Natural killer cell treated with Interleukin-12 subunit alpha and Interleukin-12 subunit beta and Interleukin-15 and Interleukin-18, amount 100 ng/mL, for 72 hours (primary cell): ENCODE measurements at regions not wholly inside any gene's neighbourhood (a gene's known extent, or its start where the extent isn't known, plus 50 kb on each side); places are given as distances from the start of the nearest gene placed in this dataset.
"Not testable (repeated sequence)": the region's sequence is repeated elsewhere in the genome, so short reads cannot be mapped to it uniquely, and the experiment has no call there.

ENCODE experiments used
- ATAC-seq, 2 donors: fragments of 150-1000 bp; cut with Tn5 transposase in 1 of 2; sonication (Bioruptor Pico), chemical (Tn5 transposase) in 1 of 2; 2 replicates each; pipeline ENCODE4 v1.10.0; 2021
- DNase-seq: peaks from one replicate; pipeline ENCODE4 v3.0.0; 2022; ENCODE audit warnings: low spot score
- H3K27ac Mint-ChIP-seq, 2 donors: 1 replicate in 1 of 2; 2 replicates in 1 of 2; pipeline ENCODE4 v1.8.0; 2022; ENCODE audit warnings: mixed read lengths in 2 of 2, mild to moderate bottlenecking in 1 of 2, moderate library complexity in 1 of 2
- H3K27me3 Mint-ChIP-seq, 2 donors: 1 replicate in 1 of 2; 2 replicates in 1 of 2; pipeline ENCODE4 v1.8.0; 2022; ENCODE audit warnings: mixed read lengths in 2 of 2
- H3K36me3 Mint-ChIP-seq: one replicate; pipeline ENCODE4 v1.8.0; 2022; ENCODE audit warnings: mixed read lengths
- H3K4me1 Mint-ChIP-seq, 2 donors: 1 replicate in 1 of 2; 2 replicates in 1 of 2; pipeline ENCODE4 v1.8.0; 2022; ENCODE audit warnings: low read depth in 2 of 2, mixed read lengths in 2 of 2, mild to moderate bottlenecking in 1 of 2
- H3K4me3 Mint-ChIP-seq: one replicate; pipeline ENCODE4 v1.8.0; 2022; ENCODE audit warnings: mixed read lengths
- H3K9me3 Mint-ChIP-seq: 2 replicates; pipeline ENCODE4 v1.8.0; 2022; ENCODE audit warnings: mixed read lengths

GRCh38 chr3:193912621-193913178 lies 223.2 kb upstream of the HES1 start:
- no peak for ATAC-seq
- H3K9me3 Mint-ChIP-seq: no peaks in the 10 kb centered on the region
- H3K27me3 Mint-ChIP-seq: peaks cover 5% of the 10 kb centered on the region in 2 donors
- H3K4me3 Mint-ChIP-seq: no peak overlapping the region
- peaks cover 7 to 10% of the 10 kb centered on the region in 2 donors for H3K4me1 Mint-ChIP-seq
- DNase-seq: no peak
- no peak overlapping the region for H3K27ac Mint-ChIP-seq
- H3K36me3 Mint-ChIP-seq: no peaks in the 10 kb centered on the region

DNA sequence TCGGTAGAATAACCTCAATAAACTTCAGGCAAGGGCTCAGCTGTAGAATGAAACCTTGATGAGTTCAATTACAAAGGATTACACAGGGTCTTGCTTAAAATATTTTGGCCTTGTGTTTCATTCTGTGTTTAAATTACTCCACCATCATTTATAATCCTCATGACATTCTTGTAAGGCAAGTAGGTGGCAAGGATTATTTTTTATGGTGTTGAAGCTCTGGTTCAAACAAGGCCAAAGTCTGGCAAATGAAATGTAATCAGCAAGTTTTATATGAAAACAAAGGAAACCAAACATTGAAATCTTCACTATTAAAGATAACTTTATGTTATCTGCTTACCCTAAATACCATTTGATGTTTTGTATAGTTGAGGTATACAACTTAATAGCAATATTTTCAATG lies 221.3 kb upstream of the HES1 start:
- DNase-seq (no peak), ATAC-seq (no peak)
- peaks cover 7 to 12% of the 10 kb centered on the region in 2 donors for H3K27me3 Mint-ChIP-seq
- H3K9me3 Mint-ChIP-seq: no peaks in the 10 kb centered on the region
- H3K4me3 Mint-ChIP-seq: no peak overlapping the region
- no peak overlapping the region for H3K27ac Mint-ChIP-seq
- H3K4me1 Mint-ChIP-seq: peaks cover 7 to 10% of the 10 kb centered on the region in 2 donors
- no peaks in the 10 kb centered on the region for H3K36me3 Mint-ChIP-seq

DNA sequence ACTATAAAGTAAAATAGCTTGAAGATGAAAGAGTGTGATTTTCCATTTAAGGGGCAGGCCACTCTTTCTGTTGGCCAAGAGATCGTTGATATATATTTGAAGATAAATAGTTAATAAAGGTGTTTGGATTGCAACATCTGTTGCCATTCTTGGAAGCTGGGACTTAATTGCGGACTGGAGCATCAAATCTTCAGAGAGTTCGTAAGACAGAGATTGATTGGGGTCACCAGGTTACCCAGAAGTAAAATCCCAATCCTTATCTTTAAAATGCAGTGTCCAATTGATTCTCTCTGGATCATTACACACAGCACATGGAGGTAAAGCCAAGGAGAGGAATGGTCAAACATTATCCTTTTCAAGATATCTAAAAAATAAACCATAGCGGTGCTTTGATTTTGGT lies 220.8 kb upstream of the HES1 start:
- peaks cover 7 to 10% of the 10 kb centered on the region in 2 donors for H3K4me1 Mint-ChIP-seq
- no peaks in the 10 kb centered on the region for H3K36me3 Mint-ChIP-seq
- ATAC-seq (no peak), DNase-seq (no peak)
- no peaks in the 10 kb centered on the region for H3K9me3 Mint-ChIP-seq
- H3K27ac Mint-ChIP-seq: no peak overlapping the region
- peaks cover 7 to 12% of the 10 kb centered on the region in 2 donors for H3K27me3 Mint-ChIP-seq
- no peak overlapping the region for H3K4me3 Mint-ChIP-seq

GRCh38 chr3:193915613-193916012 lies 220.3 kb upstream of the HES1 start:
- Mint-ChIP-seq H3K27me3 (peaks cover 7 to 12% of the 10 kb centered on the region in 2 donors), H3K9me3 (no peaks in the 10 kb centered on the region)
- no peak for ATAC-seq

GRCh38 chr3:193917158-193917557 lies 218.8 kb upstream of the HES1 start:
- H3K27ac Mint-ChIP-seq: no peak overlapping the region
- no peaks in the 10 kb centered on the region for H3K9me3 Mint-ChIP-seq
- ATAC-seq (no peak), DNase-seq (no peak)
- no peaks in the 10 kb centered on the region for H3K36me3 Mint-ChIP-seq
- no peak overlapping the region for H3K4me3 Mint-ChIP-seq
- H3K4me1 Mint-ChIP-seq: peaks cover under 1 to 4% of the 10 kb centered on the region in 2 donors
- peaks cover 7 to 12% of the 10 kb centered on the region in 2 donors for H3K27me3 Mint-ChIP-seq

More at GRCh38 chr3:193915613-193916012, 220.3 kb upstream of the HES1 start:
- peaks cover 7 to 10% of the 10 kb centered on the region in 2 donors for H3K4me1 Mint-ChIP-seq
- H3K36me3 Mint-ChIP-seq: no peaks in the 10 kb centered on the region
- DNase-seq: no peak
- H3K27ac Mint-ChIP-seq: no peak overlapping the region
- H3K4me3 Mint-ChIP-seq: no peak overlapping the region

GRCh38 chr3:193921465-193921864 lies 214.5 kb upstream of the HES1 start:
- Mint-ChIP-seq H3K4me3 (no peak overlapping the region), H3K4me1 (no peaks in the 10 kb centered on the region), H3K9me3 (peaks cover 2% of the 10 kb centered on the region), H3K27me3 (peaks cover 9 to 12% of the 10 kb centered on the region in 2 donors), H3K27ac (no peak overlapping the region), H3K36me3 (no peaks in the 10 kb centered on the region)
- DNase-seq (no peak), ATAC-seq (no peak)

DNA sequence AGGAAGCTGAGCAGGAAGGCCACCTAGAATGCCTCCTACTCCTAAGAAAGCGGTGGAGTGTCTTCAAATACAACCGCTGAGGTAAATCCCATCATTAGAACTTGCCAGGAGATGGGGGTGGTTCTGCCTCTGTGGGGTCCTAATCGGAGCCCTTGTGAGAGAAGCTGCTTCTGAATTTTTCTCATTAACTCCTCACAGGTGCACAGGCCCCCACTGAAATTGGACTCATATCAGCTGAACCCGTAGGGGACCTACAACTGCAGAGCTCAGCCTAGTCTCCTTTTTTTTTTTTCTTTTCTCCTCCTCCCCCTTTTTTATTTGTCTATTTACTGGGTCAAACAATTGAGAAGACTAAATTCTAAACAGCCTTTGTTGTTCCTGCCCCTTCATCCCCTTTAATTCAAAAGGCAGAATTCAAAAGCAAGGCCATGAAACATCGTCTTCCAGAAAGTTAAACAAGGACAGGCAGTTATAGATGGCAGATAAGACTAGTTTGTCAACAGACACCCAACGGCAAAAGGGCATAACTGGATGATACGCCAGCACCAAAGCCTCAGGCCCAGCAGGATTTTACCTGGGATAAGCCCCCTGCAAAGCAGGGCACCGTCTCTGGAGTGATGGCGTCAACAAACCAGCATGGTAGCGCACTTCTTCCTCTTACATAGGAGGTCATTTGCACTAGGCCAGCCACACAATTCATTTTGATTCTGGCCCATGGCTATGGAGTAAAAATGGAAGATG lies 213.7 kb upstream of the HES1 start:
- ATAC-seq: no peak
- no peak overlapping the region for H3K4me3 Mint-ChIP-seq
- no peak overlapping the region for H3K27ac Mint-ChIP-seq
- peaks cover 5 to 7% of the 10 kb centered on the region in 2 donors for H3K27me3 Mint-ChIP-seq
- no peak for DNase-seq
- no peaks in the 10 kb centered on the region for H3K4me1 Mint-ChIP-seq
- H3K36me3 Mint-ChIP-seq: no peaks in the 10 kb centered on the region
- peaks cover 2% of the 10 kb centered on the region for H3K9me3 Mint-ChIP-seq

GRCh38 chr3:193923958-193924357 lies 212.0 kb upstream of the HES1 start:
- DNase-seq, H3K27ac Mint-ChIP-seq, H3K4me1 Mint-ChIP-seq, ATAC-seq, H3K4me3 Mint-ChIP-seq, H3K36me3 Mint-ChIP-seq, H3K9me3 Mint-ChIP-seq: not testable (repeated sequence)
- H3K27me3 Mint-ChIP-seq: peaks cover 5 to 10% of the 10 kb centered on the region in 2 donors

GRCh38 chr3:193926071-193926470 lies 209.9 kb upstream of the HES1 start:
- not testable (repeated sequence) for H3K9me3 Mint-ChIP-seq, H3K27ac Mint-ChIP-seq, ATAC-seq, DNase-seq, H3K36me3 Mint-ChIP-seq, H3K4me3 Mint-ChIP-seq, H3K4me1 Mint-ChIP-seq
- peaks cover 10 to 22% of the 10 kb centered on the region in 2 donors for H3K27me3 Mint-ChIP-seq

GRCh38 chr3:193927413-193928206 lies 208.3 kb upstream of the HES1 start:
- H3K27ac Mint-ChIP-seq, H3K36me3 Mint-ChIP-seq, H3K9me3 Mint-ChIP-seq, DNase-seq, H3K4me3 Mint-ChIP-seq, ATAC-seq, H3K4me1 Mint-ChIP-seq: not testable (repeated sequence)
- H3K27me3 Mint-ChIP-seq: peaks cover 15 to 28% of the 10 kb centered on the region in 2 donors

GRCh38 chr3:193928354-193929209 lies 207.4 kb upstream of the HES1 start:
- DNase-seq (no peak), ATAC-seq (no peak)
- peaks cover 15 to 28% of the 10 kb centered on the region in 2 donors for H3K27me3 Mint-ChIP-seq
- no peaks in the 10 kb centered on the region for H3K36me3 Mint-ChIP-seq
- H3K9me3 Mint-ChIP-seq: peaks cover 2% of the 10 kb centered on the region
- no peak overlapping the region for H3K4me3 Mint-ChIP-seq
- H3K27ac Mint-ChIP-seq: no peak overlapping the region
- H3K4me1 Mint-ChIP-seq: no peaks in the 10 kb centered on the region

DNA sequence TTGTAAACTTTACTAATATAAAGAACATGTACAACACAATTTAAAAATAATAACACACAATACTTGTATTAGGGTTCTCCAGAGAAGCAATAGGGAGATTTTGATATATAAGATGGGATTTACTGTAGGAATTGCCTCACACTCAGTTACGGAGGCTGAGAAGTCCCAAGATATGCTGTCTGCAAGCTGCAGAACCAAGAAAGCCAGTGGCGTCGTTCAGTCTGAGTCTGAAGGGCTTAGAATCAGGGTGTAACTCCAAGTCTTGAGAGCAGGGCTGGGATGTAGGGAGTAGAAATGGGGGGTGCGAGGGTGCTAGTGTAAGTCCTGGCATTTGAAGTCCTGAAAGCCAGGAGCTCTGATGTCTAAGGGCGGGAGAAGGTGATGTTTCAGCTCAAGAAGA lies 206.6 kb upstream of the HES1 start:
- Mint-ChIP-seq H3K36me3 (no peaks in the 10 kb centered on the region), H3K4me1 (no peaks in the 10 kb centered on the region), H3K4me3 (no peak overlapping the region), H3K9me3 (peaks cover 2% of the 10 kb centered on the region), H3K27ac (no peak overlapping the region), H3K27me3 (peaks cover 15 to 28% of the 10 kb centered on the region in 2 donors)
- DNase-seq (no peak), ATAC-seq (no peak)

- DNase-seq: no peak
- H3K27me3 Mint-ChIP-seq: peaks cover 20 to 35% of the 10 kb centered on the region in 2 donors
- H3K36me3 Mint-ChIP-seq: no peaks in the 10 kb centered on the region
- no peak overlapping the region for H3K27ac Mint-ChIP-seq
- H3K4me3 Mint-ChIP-seq: no peak overlapping the region
- no peak for ATAC-seq
- peaks cover 2% of the 10 kb centered on the region for H3K9me3 Mint-ChIP-seq
- H3K4me1 Mint-ChIP-seq: no peaks in the 10 kb centered on the region
Measured at GRCh38 chr3:193929921-193930646, 205.9 kb upstream of the HES1 start.
